Neural cell (in vitro differentiated cells): ENCODE measurements at regions not wholly inside any gene's neighbourhood (a gene's known extent, or its start where the extent isn't known, plus 50 kb on each side); places are given as distances from the start of the nearest gene placed in this dataset.

ENCODE experiments used
- H2AFZ ChIP-seq: fragments of 200-600, 300-800 bp; sonication (generic), shearing (Covaris generic); 2 replicates; pipeline ENCODE4 v1.6.0; 2014; ENCODE audit warnings: low read depth, mild to moderate bottlenecking, antibody characterized with exemption, low read length, moderate library complexity
- H3F3A ChIP-seq: fragments of 200-600 bp; shearing (Covaris generic); 2 replicates; pipeline ENCODE4 v1.6.1; 2016; ENCODE audit warnings: mild to moderate bottlenecking, moderate library complexity, mixed read lengths, antibody characterized with exemption, low read length; ENCODE audit not compliant: insufficient read depth, poor library complexity, severe bottlenecking
- H3K27ac ChIP-seq: fragments of 200-600, 300-800 bp; sonication (generic), shearing (Covaris generic); 2 replicates; pipeline ENCODE4 v1.5.1; 2014; ENCODE audit warnings: mild to moderate bottlenecking, low read length, moderate library complexity
- H3K27me3 ChIP-seq: fragments of 300-800, 200-600 bp; sonication (generic), shearing (Covaris generic); 2 replicates; pipeline ENCODE4 v1.6.0; 2014; ENCODE audit warnings: mild to moderate bottlenecking, low read depth, low read length, moderate library complexity; ENCODE audit not compliant: insufficient read depth
- H3K36me3 ChIP-seq: fragments of 300-800, 200-600 bp; sonication (generic), shearing (Covaris generic); 2 replicates; pipeline ENCODE4 v1.5.1; 2014; ENCODE audit warnings: mild to moderate bottlenecking, antibody characterized with exemption, low read length, moderate library complexity; ENCODE audit not compliant: insufficient read depth
- H3K4me2 ChIP-seq: fragments of 300-800, 200-600 bp; sonication (generic), shearing (Covaris generic); 2 replicates; pipeline ENCODE4 v1.6.0; 2014; ENCODE audit warnings: mild to moderate bottlenecking, low read length
- H3K4me3 ChIP-seq: fragments of 300-800, 200-600 bp; sonication (generic), shearing (Covaris generic); 2 replicates; pipeline ENCODE4 v1.5.1; 2014; ENCODE audit warnings: mild to moderate bottlenecking, low read length, moderate library complexity
- H3K79me2 ChIP-seq: fragments of 200-600 bp; shearing (Covaris generic); replicated peaks from 2 replicates; pipeline ENCODE4 v1.6.0; 2014; ENCODE audit warnings: mild to moderate bottlenecking, low read length, moderate library complexity; ENCODE audit not compliant: insufficient read depth
- H3K9ac ChIP-seq: fragments of 300-800, 200-600 bp; sonication (generic), shearing (Covaris generic); 2 replicates; pipeline ENCODE4 v1.6.1; 2016; ENCODE audit warnings: mild to moderate bottlenecking, low read length, mixed read lengths
- H3K9me2 ChIP-seq: fragments of 200-600 bp; shearing (Covaris generic); 2 replicates; pipeline ENCODE4 v1.6.1; 2016; ENCODE audit warnings: mild to moderate bottlenecking, low read length, mixed read lengths; ENCODE audit not compliant: insufficient read depth
- H3K9me3 ChIP-seq: fragments of 200-600, 300-800 bp; sonication (generic), shearing (Covaris generic); 2 replicates; pipeline ENCODE4 v1.6.1; 2016; ENCODE audit warnings: mild to moderate bottlenecking, mixed run types, low read length, moderate library complexity, mixed read lengths
- H4K20me1 ChIP-seq: fragments of 200-600 bp; shearing (Covaris generic); 2 replicates; pipeline ENCODE4 v1.6.1; 2016; ENCODE audit warnings: mild to moderate bottlenecking, mixed run types; ENCODE audit not compliant: insufficient read depth
- CTCF ChIP-seq: fragments of 450-650 bp; IDR thresholded peaks from 2 replicates; pipeline ENCODE4 v1.5.1; 2014; ENCODE audit warnings: antibody characterized with exemption, mild to moderate bottlenecking, moderate library complexity; ENCODE audit not compliant: poor library complexity, severe bottlenecking
- EP300 ChIP-seq: fragments of 450-650 bp; conservative IDR thresholded peaks from 2 replicates; pipeline ENCODE4 v1.6.1; 2014; ENCODE audit warnings: antibody characterized with exemption, mild to moderate bottlenecking, moderate library complexity; ENCODE audit not compliant: poor library complexity, severe bottlenecking
- EZH2 ChIP-seq: fragments of 200-600, 300-800 bp; shearing (Covaris generic), sonication (generic); IDR thresholded peaks from 2 replicates; pipeline ENCODE4 v1.6.1; 2014; ENCODE audit warnings: antibody characterized with exemption, low read length, borderline replicate concordance, mild to moderate bottlenecking; ENCODE audit not compliant: insufficient read depth, poor library complexity, severe bottlenecking
- MXI1 ChIP-seq: fragments of 450-650 bp; conservative IDR thresholded peaks from 2 replicates; pipeline ENCODE4 v1.6.1; 2014; ENCODE audit warnings: antibody characterized with exemption, mild to moderate bottlenecking; ENCODE audit not compliant: poor library complexity, severe bottlenecking
- POLR2AphosphoS5 ChIP-seq: IDR thresholded peaks from 2 replicates; pipeline ENCODE4 v1.6.1; 2012
- RAD21 ChIP-seq: fragments of 450-650 bp; conservative IDR thresholded peaks from 2 replicates; pipeline ENCODE4 v1.6.1; 2014; ENCODE audit warnings: antibody characterized with exemption, mild to moderate bottlenecking, moderate library complexity
- REST ChIP-seq: IDR thresholded peaks from 2 replicates; pipeline ENCODE4 v1.6.1; 2012; ENCODE audit warnings: borderline replicate concordance
- SMC3 ChIP-seq: fragments of 450-650 bp; conservative IDR thresholded peaks from 2 replicates; pipeline ENCODE4 v1.6.1; 2014; ENCODE audit warnings: antibody characterized with exemption, mild to moderate bottlenecking, moderate library complexity; ENCODE audit not compliant: poor library complexity
- TAF1 ChIP-seq: IDR thresholded peaks from 2 replicates; pipeline ENCODE4 v1.6.1; 2012; ENCODE audit warnings: low read depth

GRCh38 chr22:49271369-49271727 is 556.3 kb downstream of the BRD1 start:
- no peak for TF ChIP-seq RAD21
- H3K79me2 ChIP-seq, result no peaks in the 10 kb centered on the region
- H3K4me2 ChIP-seq, result no peak overlapping the region
- no peaks in the 10 kb centered on the region for H3F3A ChIP-seq
- no peaks in the 10 kb centered on the region for H4K20me1 ChIP-seq
- no peaks in the 10 kb centered on the region for H3K27me3 ChIP-seq
- H3K36me3 ChIP-seq, result no peaks in the 10 kb centered on the region
- no peak overlapping the region for H3K27ac ChIP-seq
- H3K9me2 ChIP-seq, result no peaks in the 10 kb centered on the region
- no peak overlapping the region for H2AFZ ChIP-seq
- no peak overlapping the region for H3K4me3 ChIP-seq
- no peak overlapping the region for H3K9ac ChIP-seq
- H3K9me3 ChIP-seq, result no peaks in the 10 kb centered on the region

GRCh38 chr22:49270595-49271368 is 556.9 kb downstream of the BRD1 start:
- TF ChIP-seq EP300 (no peak), SMC3 (no peak), RAD21 (no peak), TAF1 (no peak), MXI1 (no peak), POLR2AphosphoS5 (no peak), CTCF (no peak), REST (no peak), EZH2 (no peak)
- H3K36me3 ChIP-seq, result no peaks in the 10 kb centered on the region
- H3K9me2 ChIP-seq, result no peaks in the 10 kb centered on the region
- H3K9me3 ChIP-seq, result no peaks in the 10 kb centered on the region
- H4K20me1 ChIP-seq, result no peaks in the 10 kb centered on the region
- no peak overlapping the region for H3K27ac ChIP-seq
- no peak overlapping the region for H2AFZ ChIP-seq
- H3K4me3 ChIP-seq, result no peak overlapping the region
- no peaks in the 10 kb centered on the region for H3F3A ChIP-seq
- H3K4me2 ChIP-seq, result no peak overlapping the region
- H3K79me2 ChIP-seq, result no peaks in the 10 kb centered on the region
- no peak overlapping the region for H3K9ac ChIP-seq
- no peaks in the 10 kb centered on the region for H3K27me3 ChIP-seq
